Limb (tissue), 2 donors: ENCODE measurements at regions not wholly inside any gene's neighbourhood (a gene's known extent, or its start where the extent isn't known, plus 50 kb on each side); places are given as distances from the start of the nearest gene placed in this dataset.
"Not testable (repeated sequence)": the region's sequence is repeated elsewhere in the genome, so short reads cannot be mapped to it uniquely, and the experiment has no call there.

ENCODE experiments used
- DNase-seq, 2 donors: peaks; one replicate each; pipeline ENCODE4 v3.0.0-alpha.2; 2016; ENCODE audit errors: extremely low spot score in 2 of 2

- no peak for DNase-seq
Measured at GRCh38 chr10:83736008-83736407, 403.3 kb upstream of the GHITM start.

DNA sequence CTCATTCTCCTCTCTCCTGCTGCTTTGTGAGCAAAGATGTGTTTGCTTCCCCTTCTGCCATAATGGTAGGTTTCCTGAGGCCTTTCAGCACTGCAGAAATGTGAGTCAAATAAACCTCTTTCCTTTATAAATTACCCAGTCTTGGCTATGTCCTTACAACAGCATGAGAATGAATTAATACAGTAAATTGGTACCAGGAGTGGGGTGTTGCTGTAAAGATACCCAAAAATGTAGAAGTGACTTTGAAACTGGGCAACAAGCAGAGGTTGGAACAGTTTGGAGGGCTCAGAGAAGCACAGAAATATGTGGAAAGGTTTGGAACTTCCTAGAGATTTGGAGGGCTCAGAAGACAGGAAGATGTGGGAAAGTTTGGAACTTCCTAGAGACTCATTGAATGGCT lies 388.7 kb upstream of the GHITM start:
- DNase-seq = no peak

- no peak for DNase-seq
Measured at GRCh38 chr10:83753490-83753889, 385.8 kb upstream of the GHITM start.

DNA sequence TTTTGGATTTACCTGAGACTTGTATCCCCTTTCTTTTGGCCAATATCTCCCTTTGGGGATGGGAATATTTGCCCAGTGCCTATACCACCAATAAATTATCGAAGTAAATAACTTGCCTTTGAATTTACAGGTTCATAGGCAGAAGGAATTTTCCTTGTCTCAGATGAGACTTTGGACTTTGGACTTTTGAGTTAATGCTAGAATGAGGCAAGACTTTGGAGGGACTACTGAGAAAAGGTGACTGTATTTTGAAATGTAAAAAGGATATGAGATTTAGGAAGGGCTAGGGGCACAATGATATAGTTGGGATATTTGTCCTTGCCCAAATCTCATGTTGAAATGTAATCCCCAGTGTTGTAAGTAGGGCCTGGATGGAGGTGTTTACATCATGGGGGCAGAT lies 384.5 kb upstream of the GHITM start:
- no peak for DNase-seq

DNA sequence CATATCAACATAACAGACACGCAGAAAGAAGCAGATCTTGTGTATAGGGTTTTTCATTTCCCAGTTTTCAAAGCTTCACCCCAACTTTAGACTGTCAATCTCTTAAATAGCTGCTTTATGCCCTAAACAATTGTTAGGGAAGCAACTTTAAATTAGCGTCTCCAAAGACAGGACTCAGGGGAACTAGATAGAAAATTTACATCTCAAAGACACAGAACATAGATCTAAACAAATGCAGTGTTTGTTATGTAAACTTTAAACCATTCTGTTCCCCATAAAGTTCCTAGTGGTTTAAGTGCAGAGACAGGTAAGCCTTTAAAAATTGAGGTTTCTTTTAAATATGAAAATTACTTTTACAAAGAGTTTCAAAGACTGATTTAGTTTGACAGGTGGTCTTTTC lies 379.2 kb upstream of the GHITM start:
- DNase-seq = no peak

GRCh38 chr10:83764666-83765065 lies 374.6 kb upstream of the GHITM start:
- DNase-seq = no peak

- DNase-seq = no peak
Measured at GRCh38 chr10:83765731-83766130, 373.6 kb upstream of the GHITM start.

DNA sequence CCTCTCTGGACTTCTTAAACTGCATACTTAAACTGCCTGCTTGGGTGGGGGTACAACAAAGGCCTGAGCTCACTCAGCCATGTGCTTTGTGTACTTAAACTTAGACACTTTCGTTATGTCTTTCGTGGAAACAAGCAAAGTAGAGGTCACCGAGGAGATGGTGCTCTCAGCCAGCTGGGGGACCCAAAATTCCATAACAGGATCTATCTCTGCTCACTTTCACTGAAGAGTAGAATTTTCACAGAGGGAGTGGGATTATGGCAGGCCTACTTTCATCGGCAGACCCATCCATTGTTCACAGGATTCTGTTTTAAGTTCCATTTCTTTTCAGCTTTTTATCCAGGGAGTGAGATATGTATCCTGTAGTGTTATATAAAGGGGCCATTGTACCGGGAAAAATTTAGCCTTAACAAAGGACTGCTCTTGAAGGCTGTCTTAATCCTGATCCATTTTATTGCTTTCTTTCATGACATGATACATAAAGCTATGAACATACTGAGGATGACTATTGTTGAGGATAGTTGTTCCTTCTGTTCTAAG lies 370.0 kb upstream of the GHITM start:
- DNase-seq = no peak

GRCh38 chr10:83786701-83787100 lies 352.6 kb upstream of the GHITM start:
- not testable (repeated sequence) for DNase-seq

GRCh38 chr10:83801983-83802382 lies 337.3 kb upstream of the GHITM start:
- DNase-seq = no peak

DNA sequence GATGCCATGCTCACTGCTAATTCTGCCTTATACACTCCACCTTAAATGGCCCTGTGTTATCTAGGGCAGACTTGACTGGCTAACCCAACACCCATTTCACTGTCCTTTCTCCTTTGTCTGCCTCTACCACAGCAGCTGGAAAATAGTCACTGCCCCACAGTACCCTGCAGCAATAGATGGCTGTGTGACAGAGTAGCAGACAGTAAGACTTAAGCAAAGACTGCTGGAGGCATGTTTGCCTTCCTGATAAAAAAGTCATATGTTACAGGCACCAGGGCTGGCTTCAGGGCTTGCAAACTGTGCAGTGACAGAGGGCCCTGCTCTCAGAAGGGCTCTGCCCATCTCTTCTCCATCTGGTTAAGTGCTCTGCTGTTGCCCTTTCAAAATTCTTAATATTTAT lies 332.6 kb upstream of the GHITM start:
- DNase-seq = no peak

GRCh38 chr10:83809001-83809400 lies 330.3 kb upstream of the GHITM start:
- DNase-seq = no peak

DNA sequence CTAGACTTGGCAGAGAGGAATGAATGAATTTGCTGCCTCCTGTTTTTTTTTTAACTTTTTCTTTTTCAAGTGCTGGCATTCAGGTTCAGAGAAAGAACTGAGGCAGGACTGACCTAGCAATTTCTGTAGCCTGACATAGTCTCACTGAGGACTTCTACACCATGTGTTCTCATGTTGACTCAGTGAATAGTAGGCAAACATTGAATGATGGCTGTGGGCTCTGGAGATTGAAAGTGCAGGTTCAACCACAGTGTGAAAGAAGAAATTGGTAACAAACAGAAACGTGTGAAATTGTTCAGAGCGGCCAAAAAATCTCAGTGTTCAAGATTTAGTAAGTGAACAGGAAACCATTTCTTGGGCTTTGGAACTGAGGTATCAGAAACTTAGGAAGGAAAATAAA lies 322.4 kb upstream of the GHITM start:
- no peak for DNase-seq

DNA sequence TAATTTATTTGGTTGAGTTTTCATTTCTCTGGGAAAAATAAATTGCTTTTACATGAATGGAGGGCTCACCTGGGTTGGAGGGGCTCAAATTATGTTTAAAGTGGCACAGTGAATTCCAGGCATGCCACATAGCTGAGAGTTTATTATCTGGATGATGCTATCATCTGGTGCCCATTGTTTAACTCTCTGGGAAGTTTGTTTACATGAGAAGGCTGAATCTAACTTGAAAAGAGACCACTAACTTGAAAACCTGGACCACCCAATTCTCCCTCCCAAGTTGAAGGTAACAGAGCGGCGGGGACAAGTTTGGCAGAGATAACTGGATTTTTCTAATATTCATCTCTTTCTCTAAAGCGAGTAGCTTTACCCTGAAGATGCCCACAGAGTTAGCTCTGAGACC lies 321.5 kb upstream of the GHITM start:
- DNase-seq = no peak

- DNase-seq = no peak
Measured at GRCh38 chr10:83819609-83820008, 319.7 kb upstream of the GHITM start.

DNA sequence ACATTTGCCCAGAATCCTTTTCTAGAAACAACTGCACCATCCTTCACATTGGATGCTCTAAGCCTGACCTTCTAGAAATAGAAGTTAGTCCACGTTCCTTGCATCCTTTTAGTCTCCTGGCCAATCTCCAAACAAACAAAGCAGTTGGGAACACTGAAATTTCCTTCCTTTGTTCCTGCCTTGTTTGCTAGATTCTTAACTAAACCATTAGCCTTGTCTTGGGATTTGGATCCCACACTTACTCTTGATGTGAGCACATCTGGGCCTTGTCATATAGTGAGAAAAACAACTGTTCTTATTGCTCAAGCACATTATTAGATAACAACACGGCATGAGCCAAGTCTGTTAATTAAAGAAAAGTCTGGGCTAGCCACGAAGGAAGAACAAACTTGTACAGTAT lies 319.3 kb upstream of the GHITM start:
- DNase-seq = no peak

DNA sequence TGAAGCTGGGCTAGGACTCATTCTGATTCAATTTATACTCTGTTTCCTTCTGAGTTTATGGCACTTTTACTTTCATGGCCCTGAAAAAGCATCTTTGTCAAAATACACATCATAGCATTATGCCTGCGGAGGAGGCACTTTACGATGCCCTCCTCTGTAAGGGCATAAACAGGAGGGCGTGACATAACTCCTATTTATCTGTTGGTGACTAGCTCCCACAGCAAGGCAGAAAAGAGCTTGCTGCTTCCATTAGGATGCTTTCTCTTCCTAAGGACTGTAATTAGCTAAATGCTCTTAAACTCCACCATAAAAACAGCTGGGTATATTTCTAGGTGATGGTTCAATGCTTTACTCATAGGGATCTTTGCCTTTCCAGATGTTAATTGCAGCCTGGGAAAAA lies 315.2 kb upstream of the GHITM start:
- DNase-seq = no peak

- DNase-seq = no peak
Measured at GRCh38 chr10:83834096-83834495, 305.2 kb upstream of the GHITM start.

DNA sequence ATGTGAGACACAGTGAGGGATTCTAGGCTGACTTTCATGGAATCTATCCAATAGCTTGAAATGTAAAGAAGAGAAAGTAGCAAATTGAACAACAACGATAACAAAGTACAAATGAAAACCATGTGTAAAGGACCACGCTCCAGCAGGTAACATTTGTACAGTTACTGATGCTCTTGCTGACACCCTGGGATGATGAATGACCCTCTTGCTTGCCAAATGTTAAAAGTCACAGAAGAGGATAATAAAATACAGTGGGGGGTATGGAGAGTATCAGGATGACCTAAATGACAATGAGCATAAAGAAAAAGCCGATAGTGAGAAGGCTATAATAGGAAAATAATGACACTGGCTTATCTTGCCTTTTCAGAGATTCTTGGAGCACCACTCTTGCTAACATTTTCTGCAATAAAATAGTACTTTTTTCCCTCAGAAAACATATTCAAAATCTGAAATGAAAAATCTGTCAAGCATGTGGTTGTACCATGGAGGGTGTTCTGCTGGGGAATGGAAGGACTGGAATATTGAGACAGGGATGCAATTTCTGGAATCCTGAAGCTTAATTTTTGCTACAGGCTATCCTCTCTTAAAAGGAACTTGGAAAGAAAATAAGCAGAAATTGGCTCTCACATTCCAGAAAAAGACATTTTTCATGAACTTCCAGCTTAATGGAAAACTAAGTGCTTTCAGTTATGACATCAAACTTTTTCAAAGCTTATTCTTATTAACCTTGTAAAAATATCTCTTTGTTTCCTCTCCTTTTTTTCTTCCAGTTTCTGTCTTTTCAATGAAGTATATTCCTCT lies 303.2 kb upstream of the GHITM start:
- no peak for DNase-seq

DNA sequence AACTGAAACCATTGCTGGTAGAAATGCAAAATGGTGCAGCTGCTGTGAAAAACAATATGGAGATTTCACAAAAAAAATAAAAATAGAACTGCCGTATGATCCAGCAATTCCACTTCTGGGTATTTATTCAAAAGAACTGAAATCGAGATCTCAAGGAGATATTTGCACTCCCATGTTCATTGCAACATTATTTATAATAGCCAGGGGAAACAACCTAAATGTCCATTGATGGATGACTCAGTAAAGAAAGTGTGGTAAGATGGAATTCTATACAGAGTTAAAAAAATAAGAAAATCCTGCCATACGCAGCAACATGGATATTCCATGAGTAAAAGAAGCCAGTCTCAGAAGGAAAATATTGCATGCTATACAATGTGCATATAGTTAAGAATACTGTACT lies 290.6 kb upstream of the GHITM start:
- DNase-seq = no peak

DNA sequence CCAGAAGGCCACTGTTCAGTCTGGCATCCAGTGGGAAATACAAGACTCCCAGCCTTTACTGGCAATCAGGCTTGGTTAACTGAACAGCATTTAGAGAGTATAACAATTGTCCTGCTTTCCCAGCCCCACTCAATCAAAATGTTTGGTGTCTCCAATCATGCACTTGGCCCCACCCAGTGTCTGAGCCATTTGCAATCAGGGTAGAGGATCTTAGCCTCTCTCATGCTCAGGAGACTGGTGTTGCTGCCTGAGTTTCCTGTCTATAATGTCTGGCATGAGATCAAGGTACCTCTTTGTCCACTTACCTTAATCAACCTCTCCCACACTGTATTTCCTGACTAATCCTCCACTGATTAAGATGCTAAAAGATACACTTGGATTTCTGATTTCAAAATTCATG lies 290.2 kb upstream of the GHITM start:
- no peak for DNase-seq

- DNase-seq = no peak
Measured at GRCh38 chr10:83852146-83852545, 287.2 kb upstream of the GHITM start.

DNA sequence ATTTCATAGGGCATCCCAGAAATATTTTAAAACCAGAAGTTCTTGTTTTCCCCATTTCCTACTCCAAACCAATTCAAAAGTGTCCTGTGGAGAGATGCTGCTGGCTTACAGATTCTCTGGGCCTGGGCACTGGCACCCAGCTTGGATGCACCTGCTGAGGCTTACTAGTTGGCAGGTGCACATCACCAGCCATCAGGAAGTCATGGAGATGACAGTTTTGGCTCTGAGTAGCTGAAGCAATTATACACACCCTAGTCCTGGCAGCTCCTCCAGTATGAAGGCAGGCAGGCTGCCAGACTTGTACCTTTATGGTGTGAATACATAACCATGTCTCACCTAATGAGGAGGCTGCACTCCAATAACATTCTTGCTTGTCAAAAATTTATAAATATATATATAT lies 276.6 kb upstream of the GHITM start:
- no peak for DNase-seq
